Chondrocyte (in vitro differentiated cells): ENCODE measurements at regions not wholly inside any gene's neighbourhood (a gene's known extent, or its start where the extent isn't known, plus 50 kb on each side); places are given as distances from the start of the nearest gene placed in this dataset.

Experiments
- DNase-seq: peaks from one replicate; pipeline ENCODE4 v3.0.0; 2021; ENCODE audit warnings: mixed read lengths, low spot score
- H3K27ac Mint-ChIP-seq: one replicate; pipeline ENCODE4 v1.8.0; 2021; ENCODE audit warnings: mild to moderate bottlenecking, moderate library complexity, mixed read lengths; ENCODE audit not compliant: unreplicated experiment
- H3K27me3 Mint-ChIP-seq: 2 replicates; pipeline ENCODE4 v1.8.0; 2021; ENCODE audit warnings: low read depth, mixed read lengths
- H3K36me3 Mint-ChIP-seq: 2 replicates; pipeline ENCODE4 v1.8.0; 2021; ENCODE audit warnings: low read depth, mixed read lengths
- H3K4me1 Mint-ChIP-seq: 2 replicates; pipeline ENCODE4 v1.8.0; 2021; ENCODE audit warnings: low read depth, mild to moderate bottlenecking, mixed read lengths
- H3K4me3 Mint-ChIP-seq: one replicate; pipeline ENCODE4 v1.8.0; 2021; ENCODE audit warnings: mild to moderate bottlenecking, moderate library complexity, mixed read lengths; ENCODE audit not compliant: unreplicated experiment
- H3K9me3 Mint-ChIP-seq: 2 replicates; pipeline ENCODE4 v1.8.0; 2021; ENCODE audit warnings: low read depth, mixed read lengths
- TF ChIP-seq, protein P1 (sequence below): fragments of 200-600 bp; sonication (generic); IDR thresholded peaks from 2 replicates; pipeline ENCODE4 v1.5.0; 2021; ENCODE audit warnings: antibody characterized with exemption, mild to moderate bottlenecking, moderate library complexity

DNA sequence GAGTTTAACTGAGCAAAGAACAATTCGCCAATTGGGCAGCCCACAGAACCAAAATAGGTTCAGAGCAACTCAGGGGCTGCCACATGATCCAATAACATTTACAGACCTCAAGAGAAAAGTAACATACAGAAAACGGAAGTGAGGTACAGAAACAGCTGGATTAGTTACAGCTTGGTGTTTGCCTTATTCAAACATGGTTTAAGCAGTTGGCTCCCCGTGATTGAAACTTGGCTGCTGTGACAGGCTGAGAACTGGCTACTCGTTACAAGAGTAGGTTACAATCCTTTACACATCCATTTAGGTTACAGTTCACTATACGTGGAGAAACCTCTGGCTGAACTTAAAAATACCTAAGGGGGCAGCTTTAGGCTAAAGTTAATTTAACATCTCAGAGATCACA, 673.1 kb upstream of the PHF14 start:
- Mint-ChIP-seq H3K4me1 (no peaks in the 10 kb centered on the region), H3K27me3 (no peaks in the 10 kb centered on the region), H3K4me3 (no peak overlapping the region), H3K27ac (no peak overlapping the region), H3K36me3 (no peaks in the 10 kb centered on the region), H3K9me3 (no peaks in the 10 kb centered on the region)
- no peak for DNase-seq
- TF ChIP-seq, protein P1, sequence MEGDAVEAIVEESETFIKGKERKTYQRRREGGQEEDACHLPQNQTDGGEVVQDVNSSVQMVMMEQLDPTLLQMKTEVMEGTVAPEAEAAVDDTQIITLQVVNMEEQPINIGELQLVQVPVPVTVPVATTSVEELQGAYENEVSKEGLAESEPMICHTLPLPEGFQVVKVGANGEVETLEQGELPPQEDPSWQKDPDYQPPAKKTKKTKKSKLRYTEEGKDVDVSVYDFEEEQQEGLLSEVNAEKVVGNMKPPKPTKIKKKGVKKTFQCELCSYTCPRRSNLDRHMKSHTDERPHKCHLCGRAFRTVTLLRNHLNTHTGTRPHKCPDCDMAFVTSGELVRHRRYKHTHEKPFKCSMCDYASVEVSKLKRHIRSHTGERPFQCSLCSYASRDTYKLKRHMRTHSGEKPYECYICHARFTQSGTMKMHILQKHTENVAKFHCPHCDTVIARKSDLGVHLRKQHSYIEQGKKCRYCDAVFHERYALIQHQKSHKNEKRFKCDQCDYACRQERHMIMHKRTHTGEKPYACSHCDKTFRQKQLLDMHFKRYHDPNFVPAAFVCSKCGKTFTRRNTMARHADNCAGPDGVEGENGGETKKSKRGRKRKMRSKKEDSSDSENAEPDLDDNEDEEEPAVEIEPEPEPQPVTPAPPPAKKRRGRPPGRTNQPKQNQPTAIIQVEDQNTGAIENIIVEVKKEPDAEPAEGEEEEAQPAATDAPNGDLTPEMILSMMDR, result no peak

DNA sequence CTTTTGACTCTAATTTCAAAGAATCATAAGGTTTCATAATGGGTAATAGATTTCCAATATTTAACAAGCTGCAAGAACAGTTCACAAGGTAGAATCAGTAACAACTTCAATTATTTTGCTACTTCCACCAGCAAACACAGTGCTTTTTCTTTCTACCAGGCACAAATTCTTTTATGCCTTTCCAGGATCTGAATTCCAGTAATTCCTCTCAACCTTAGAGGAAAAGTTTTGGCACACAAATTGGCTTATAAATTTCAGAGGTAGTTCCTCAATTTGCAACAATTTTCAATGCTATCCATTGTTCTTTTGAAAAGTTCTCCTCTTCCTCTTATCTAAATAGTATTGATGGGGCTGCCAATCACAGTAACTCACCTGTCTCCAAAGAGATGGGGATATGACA, 665.4 kb upstream of the PHF14 start:
- TF ChIP-seq, protein P1, result no peak
- H3K27ac Mint-ChIP-seq, result no peak overlapping the region
- no peaks in the 10 kb centered on the region for H3K36me3 Mint-ChIP-seq
- H3K4me3 Mint-ChIP-seq, result no peak overlapping the region
- H3K9me3 Mint-ChIP-seq, result peaks cover 5% of the 10 kb centered on the region
- DNase-seq, result no peak
- H3K4me1 Mint-ChIP-seq, result no peaks in the 10 kb centered on the region
- H3K27me3 Mint-ChIP-seq, result no peaks in the 10 kb centered on the region

DNA sequence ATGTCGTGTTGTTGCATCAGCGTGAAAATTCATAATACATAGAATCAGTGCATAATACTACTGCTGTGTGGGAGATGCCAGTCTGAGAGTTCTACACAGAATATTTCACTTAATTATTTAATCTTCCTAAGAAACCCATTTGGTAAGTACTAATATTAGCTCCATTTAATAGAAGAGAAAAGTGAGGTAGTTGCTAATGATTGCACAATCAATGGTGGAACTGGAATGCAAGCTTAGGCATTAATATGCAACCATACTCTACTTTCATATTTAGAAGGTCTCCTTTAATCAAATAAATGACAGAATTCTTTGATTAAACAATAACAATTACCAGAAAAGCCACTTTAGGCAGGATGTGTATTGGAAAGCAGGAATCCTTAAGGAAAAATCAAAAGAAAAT, 660.7 kb upstream of the PHF14 start:
- DNase-seq, result no peak
- Mint-ChIP-seq H3K27me3 (no peaks in the 10 kb centered on the region), H3K9me3 (peaks cover 3% of the 10 kb centered on the region), H3K4me1 (no peaks in the 10 kb centered on the region), H3K4me3 (no peak overlapping the region), H3K27ac (no peak overlapping the region), H3K36me3 (no peaks in the 10 kb centered on the region)
- TF ChIP-seq, protein P1, result no peak

DNA sequence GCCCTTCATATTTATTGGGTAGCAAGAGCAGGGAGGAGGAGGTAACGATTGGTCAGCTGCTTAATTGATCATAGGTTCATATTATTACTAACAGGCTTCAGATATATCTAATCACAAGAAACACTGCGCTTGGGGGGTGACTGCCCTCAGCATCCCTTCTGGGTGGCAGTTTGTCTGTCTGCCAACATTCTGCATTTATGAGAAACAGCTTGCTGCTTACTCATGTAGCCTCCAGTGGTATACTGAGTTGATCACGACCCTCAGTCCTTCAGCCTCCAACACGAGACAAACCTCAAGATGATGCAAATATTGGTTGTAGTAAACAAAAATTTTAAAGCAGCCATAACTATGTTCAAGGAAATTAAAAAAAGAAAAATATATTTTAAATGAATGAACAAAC, 657.8 kb upstream of the PHF14 start:
- Mint-ChIP-seq H3K4me1 (no peaks in the 10 kb centered on the region), H3K27ac (no peak overlapping the region)

DNA sequence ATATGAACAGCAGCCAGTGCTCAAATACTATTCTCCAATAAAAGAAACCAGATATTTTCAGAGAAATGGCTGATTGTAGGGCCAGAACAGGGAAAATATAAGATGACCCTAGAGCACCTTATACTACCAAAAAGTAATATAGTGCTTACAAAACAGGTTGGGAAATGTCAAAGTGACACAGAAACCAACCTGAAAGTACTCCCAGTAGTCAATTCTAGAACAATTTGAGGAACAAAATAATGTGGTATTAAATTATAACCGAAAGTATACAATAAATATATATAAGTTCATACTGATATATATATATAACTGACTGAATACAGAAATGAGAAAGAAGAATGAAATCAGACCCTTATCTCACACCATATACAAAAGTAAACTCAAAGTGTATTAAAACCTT, 657.2 kb upstream of the PHF14 start:
- peaks cover 19% of the 10 kb centered on the region for H3K9me3 Mint-ChIP-seq
- H3K4me3 Mint-ChIP-seq, result no peak overlapping the region
- no peaks in the 10 kb centered on the region for H3K27me3 Mint-ChIP-seq
- TF ChIP-seq, protein P1, result no peak
- DNase-seq, result no peak
- no peak overlapping the region for H3K27ac Mint-ChIP-seq
- peaks cover 3% of the 10 kb centered on the region for H3K36me3 Mint-ChIP-seq
- H3K4me1 Mint-ChIP-seq, result no peaks in the 10 kb centered on the region

More for the DNA sequence above, 657.8 kb upstream of the PHF14 start:
- no peak for DNase-seq
- H3K36me3 Mint-ChIP-seq, result peaks cover 3% of the 10 kb centered on the region
- H3K4me3 Mint-ChIP-seq, result no peak overlapping the region
- peaks cover 15% of the 10 kb centered on the region for H3K9me3 Mint-ChIP-seq
- no peaks in the 10 kb centered on the region for H3K27me3 Mint-ChIP-seq
- TF ChIP-seq, protein P1, result no peak
